A549 (cell line): ENCODE measurements at regions not wholly inside any gene's neighbourhood (a gene's known extent, or its start where the extent isn't known, plus 50 kb on each side); places are given as distances from the start of the nearest gene placed in this dataset.

Experiments used
- ATAC-seq, 2 experiments: fragments of 200-7000 bp in 1 of 2; fragments of >200 bp in 1 of 2; cut with Nextera tagmentation in 1 of 2; cut with Tn5 transposase in 1 of 2; 3 replicates each; pipeline versions ENCODE4 v1.8.0 to v1.9.1; 2018 to 2020; ENCODE audit warnings: mild to moderate bottlenecking in 1 of 2, moderate library complexity in 1 of 2
- CTCF ChIA-PET: fragments of 300-600 bp; sonication (Branson Sonifier 250); formaldehyde crosslinking; extraction: SDS; loops from one replicate; lab custom pipeline; 2021; ENCODE audit warnings: antibody characterized with exemption, inconsistent platforms; lab: Yijun Ruan, JAX
- POLR2A ChIA-PET: fragments of 350-600 bp; formaldehyde crosslinking; extraction: SDS; loops from one replicate; lab custom pipeline; 2021; ENCODE audit warnings: antibody characterized with exemption, inconsistent platforms; lab: Yijun Ruan, JAX
- DNase-seq, 2 experiments: peaks; one replicate each; pipeline versions ENCODE4 v3.0.0 to v3.0.0-alpha.2; 2011 to 2016; ENCODE audit warnings: low read depth in 1 of 2, low spot score in 1 of 2
- FAIRE-seq: peaks from 2 replicates; lab custom pipeline; 2011; peaks lifted over from hg19 to GRCh38; lab: Jason Lieb, UNC
- H3K27ac ChIP-seq, 2 experiments: fragments of >200 bp; sonication (Bioruptor Twin); formaldehyde crosslinking; 3 replicates each; pipeline ENCODE4 v1.5.1; 2016 to 2017
- H3K4me1 ChIP-seq: fragments of >200 bp; sonication (Bioruptor Twin); formaldehyde crosslinking; 3 replicates; pipeline ENCODE4 v1.6.1; 2016
- H3K4me2 ChIP-seq: fragments of >200 bp; sonication (Bioruptor Twin); formaldehyde crosslinking; 3 replicates; pipeline ENCODE4 v1.6.1; 2016
- H3K4me3 ChIP-seq: fragments of >200 bp; sonication (Bioruptor Twin); formaldehyde crosslinking; 3 replicates; pipeline ENCODE4 v1.5.1; 2016
- H3K9me3 ChIP-seq: fragments of >200 bp; sonication (Bioruptor Twin); formaldehyde crosslinking; 3 replicates; pipeline ENCODE4 v1.6.1; 2016
- BCL3 ChIP-seq: fragments of >200 bp; sonication (Bioruptor Twin); formaldehyde crosslinking; IDR thresholded peaks from 3 replicates; pipeline ENCODE4 v1.6.1; 2016
- CBX2 ChIP-seq: fragments of 200-600 bp; sonication (generic); IDR thresholded peaks from 2 replicates; pipeline ENCODE4 v1.6.1; 2016; ENCODE audit warnings: low read depth, mild to moderate bottlenecking, borderline replicate concordance
- CEBPB ChIP-seq, 2 experiments: fragments of >200 bp in 1 of 2; sonication (Bioruptor Twin) in 1 of 2; formaldehyde crosslinking in 1 of 2; IDR thresholded peaks; 2 replicates each; pipeline ENCODE4 v1.6.1; 2012 to 2016
- CHD2 ChIP-seq: fragments of 150-350 bp; IDR thresholded peaks from 2 replicates; pipeline ENCODE4 v1.6.1; 2014; ENCODE audit warnings: low read length; ENCODE audit not compliant: partially characterized antibody
- CHD4 ChIP-seq: fragments of 200-600 bp; sonication (generic); IDR thresholded peaks from 2 replicates; pipeline ENCODE4 v1.6.1; 2016; ENCODE audit warnings: antibody characterized with exemption, mild to moderate bottlenecking, borderline replicate concordance
- EHMT2 ChIP-seq: fragments of 200-600 bp; sonication (generic); IDR thresholded peaks from 2 replicates; pipeline ENCODE4 v1.6.1; 2016; ENCODE audit warnings: antibody characterized with exemption, low read depth, mild to moderate bottlenecking, moderate library complexity
- EP300 ChIP-seq, 2 experiments: fragments of >200 bp; sonication (Bioruptor Twin); formaldehyde crosslinking; IDR thresholded peaks; 2 replicates in 1 of 2; 3 replicates in 1 of 2; pipeline ENCODE4 v1.6.1; 2016 to 2017
- ESRRA ChIP-seq: fragments of 150-350 bp; IDR thresholded peaks from 2 replicates; pipeline ENCODE4 v1.6.1; 2014; ENCODE audit warnings: mild to moderate bottlenecking, low read length, borderline replicate concordance
- GATA3 ChIP-seq: IDR thresholded peaks from 2 replicates; pipeline ENCODE4 v1.6.1; 2012; ENCODE audit warnings: borderline replicate concordance
- JUNB ChIP-seq: fragments of >200 bp; sonication (Bioruptor Twin); formaldehyde crosslinking; IDR thresholded peaks from 2 replicates; pipeline ENCODE4 v1.6.1; 2016
- KDM1A ChIP-seq: fragments of 200-600 bp; sonication (generic); IDR thresholded peaks from 2 replicates; pipeline ENCODE4 v1.6.1; 2016; ENCODE audit warnings: low read depth, mild to moderate bottlenecking
- KDM5A ChIP-seq: fragments of 200-600 bp; sonication (generic); IDR thresholded peaks from 2 replicates; pipeline ENCODE4 v1.6.1; 2016; ENCODE audit warnings: antibody characterized with exemption, mild to moderate bottlenecking
- MAFK ChIP-seq: fragments of 450-650 bp; IDR thresholded peaks from 2 replicates; pipeline ENCODE4 v1.6.1; 2014; ENCODE audit not compliant: partially characterized antibody
- MYC ChIP-seq: IDR thresholded peaks from 2 replicates; pipeline ENCODE4 v1.6.1; 2012; ENCODE audit warnings: mild to moderate bottlenecking, inconsistent platforms, low read length, improper control_type of control experiment, borderline replicate concordance
- NFE2L2 ChIP-seq: fragments of 150-350 bp; conservative IDR thresholded peaks from 2 replicates; pipeline ENCODE4 v1.6.1; 2014; ENCODE audit warnings: low read length
- NPAS2 ChIP-seq: fragments of 250-450 bp; sonication (Bioruptor Pico); IDR thresholded peaks from 2 replicates; pipeline ENCODE4 v1.8.0; 2022; ENCODE audit warnings: mild to moderate bottlenecking, moderate library complexity, borderline replicate concordance
- POLR2AphosphoS2 ChIP-seq: conservative IDR thresholded peaks from 2 replicates; pipeline ENCODE4 v1.6.1; 2012; ENCODE audit warnings: low read length, improper control_type of control experiment, inconsistent platforms
- RNF2 ChIP-seq: fragments of 200-600 bp; sonication (generic); IDR thresholded peaks from 2 replicates; pipeline ENCODE4 v1.6.1; 2016; ENCODE audit warnings: low read depth, mild to moderate bottlenecking, antibody characterized with exemption, moderate library complexity, borderline replicate concordance
- SREBF2 ChIP-seq: fragments of 450-650 bp; IDR thresholded peaks from 2 replicates; pipeline ENCODE4 v1.6.1; 2014; ENCODE audit warnings: mild to moderate bottlenecking, moderate library complexity
- TP53 ChIP-seq: fragments of 250-450 bp; sonication (Bioruptor Pico); IDR thresholded peaks from 2 replicates; pipeline ENCODE4 v1.5.0; 2021; ENCODE audit warnings: mild to moderate bottlenecking, moderate library complexity
- WGBS: methylation state at CpG from one replicate; pipeline ENCODE4 v1.1.6; 2017; ENCODE audit errors: missing lambda C conversion rate; 5-methylcytosine and 5-hydroxymethylcytosine counted together
- TF ChIP-seq, protein P1 (sequence below): fragments of 150-350 bp; IDR thresholded peaks from 2 replicates; pipeline ENCODE4 v1.6.1; 2014; ENCODE audit warnings: low read depth, mild to moderate bottlenecking, low read length
- TF ChIP-seq, protein P2 (sequence below): fragments of >200 bp; sonication (Bioruptor Twin); formaldehyde crosslinking; IDR thresholded peaks from 3 replicates; pipeline ENCODE4 v1.5.1; 2016
- TF ChIP-seq, protein P3 (sequence below): fragments of >200 bp; sonication (Bioruptor Twin); formaldehyde crosslinking; IDR thresholded peaks from 2 replicates; pipeline ENCODE4 v1.6.1; 2016
- TF ChIP-seq, protein P4 (sequence below): fragments of 250-450 bp; sonication (Bioruptor Pico); IDR thresholded peaks from 2 replicates; pipeline ENCODE4 v1.5.0; 2020; ENCODE audit warnings: low read depth, mild to moderate bottlenecking, moderate library complexity

DNA sequence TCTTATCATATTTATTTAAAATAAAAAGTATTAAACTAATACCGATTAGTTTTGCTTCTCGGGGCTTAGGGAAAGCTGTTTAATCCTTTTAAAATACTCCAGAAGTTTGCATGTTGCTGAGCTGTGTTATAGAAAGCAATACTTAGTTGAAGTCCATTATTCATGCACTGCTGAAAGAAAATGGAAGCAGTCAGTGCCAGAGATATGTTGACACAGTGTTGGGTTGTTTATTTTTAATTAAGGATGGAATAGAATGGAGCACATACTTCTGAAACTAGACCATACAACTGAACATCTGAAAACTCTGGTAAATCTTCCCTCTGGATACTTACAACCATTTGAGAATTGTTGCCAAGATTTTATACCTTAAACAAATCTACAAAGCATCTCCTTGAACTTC is 282.7 kb upstream of the CCDC179 start:
- no peak for FAIRE-seq
- TF ChIP-seq SREBF2 (no peak), TP53 (no peak), KDM5A (no peak), EHMT2 (no peak), GATA3 (no peak)
- CTCF ChIA-PET: no interaction called here
- WGBS: 0% methylated on average over 2 of the region's 2 CpGs
- H3K27ac ChIP-seq: no peak overlapping the region
- H3K4me3 ChIP-seq: no peak overlapping the region
- POLR2A ChIA-PET: no interaction called here
- no peaks in the 10 kb centered on the region for H3K4me1 ChIP-seq
- no peak for DNase-seq
- ATAC-seq: no peak
- H3K9me3 ChIP-seq: no peaks in the 10 kb centered on the region
- no peak overlapping the region for H3K4me2 ChIP-seq

- POLR2A ChIA-PET: no interaction called here
- no peak for ATAC-seq
Measured at GRCh38 chr11:23151819-23152218, 291.5 kb upstream of the CCDC179 start.

GRCh38 chr11:23155503-23155902 is 295.2 kb upstream of the CCDC179 start:
- 8% methylated on average over 1 of the region's 1 CpG for WGBS
- Histone ChIP-seq H3K4me3 (no peak overlapping the region), H3K9me3 (no peaks in the 10 kb centered on the region), H3K4me2 (no peak overlapping the region), H3K27ac (no peak overlapping the region), H3K4me1 (no peaks in the 10 kb centered on the region)
- POLR2A ChIA-PET: no interaction called here
- TF ChIP-seq MAFK (peak; percentile 13), CHD2 (no peak)
- ATAC-seq (no peak), FAIRE-seq (no peak), DNase-seq (no peak)
- CTCF ChIA-PET: no interaction called here

More at GRCh38 chr11:23151819-23152218, 291.5 kb upstream of the CCDC179 start:
- CTCF ChIA-PET: no interaction called here
- DNase-seq (no peak), FAIRE-seq (no peak)
- WGBS: 4% methylated on average over 2 of the region's 2 CpGs
- Histone ChIP-seq H3K27ac (no peak overlapping the region), H3K4me3 (no peak overlapping the region), H3K9me3 (no peaks in the 10 kb centered on the region), H3K4me2 (no peak overlapping the region), H3K4me1 (no peaks in the 10 kb centered on the region)
- no peak for TF ChIP-seq KDM1A
- no peak for TF ChIP-seq ESRRA
- no peak for TF ChIP-seq JUNB
- TF ChIP-seq POLR2AphosphoS2: no peak
- no peak for TF ChIP-seq MYC
- no peak for TF ChIP-seq CBX2

DNA sequence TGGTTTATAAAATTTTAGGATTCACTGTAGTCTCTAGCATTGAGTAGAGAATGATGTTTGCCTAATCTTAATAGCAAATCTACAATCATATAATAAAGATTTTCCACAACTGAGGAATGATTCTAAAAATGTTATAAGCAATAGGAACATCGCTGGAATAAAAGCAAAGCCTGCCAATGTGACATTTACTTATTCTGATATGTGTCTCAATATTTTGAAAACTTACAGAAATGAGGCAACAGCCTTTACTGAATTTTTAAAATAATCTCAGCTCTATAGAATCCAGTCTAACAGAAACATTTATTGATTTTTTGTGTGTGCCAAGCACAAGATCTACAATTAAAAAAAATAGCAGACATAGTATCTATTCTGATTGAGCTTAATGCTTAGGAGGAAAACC is 303.7 kb upstream of the CCDC179 start:
- WGBS: 3% methylated on average over 1 of the region's 1 CpG
- Histone ChIP-seq H3K4me1 (no peaks in the 10 kb centered on the region), H3K27ac (no peak overlapping the region), H3K4me3 (no peak overlapping the region), H3K9me3 (no peaks in the 10 kb centered on the region), H3K4me2 (no peak overlapping the region)
- ChIA-PET CTCF (no interaction called here), POLR2A (no interaction called here)
- ATAC-seq (no peak), FAIRE-seq (no peak), DNase-seq (no peak)
- no peak for TF ChIP-seq CHD2

GRCh38 chr11:23166376-23166775 is 306.1 kb upstream of the CCDC179 start:
- 89% methylated on average over 1 of the region's 1 CpG for WGBS
- CTCF ChIA-PET: no interaction called here
- ATAC-seq: no peak
- Histone ChIP-seq H3K4me3 (no peak overlapping the region), H3K4me1 (no peaks in the 10 kb centered on the region), H3K4me2 (no peak overlapping the region), H3K27ac (no peak overlapping the region), H3K9me3 (no peaks in the 10 kb centered on the region)
- POLR2A ChIA-PET: no interaction called here
- FAIRE-seq: no peak
- no peak for DNase-seq
- TF ChIP-seq, protein P1, sequence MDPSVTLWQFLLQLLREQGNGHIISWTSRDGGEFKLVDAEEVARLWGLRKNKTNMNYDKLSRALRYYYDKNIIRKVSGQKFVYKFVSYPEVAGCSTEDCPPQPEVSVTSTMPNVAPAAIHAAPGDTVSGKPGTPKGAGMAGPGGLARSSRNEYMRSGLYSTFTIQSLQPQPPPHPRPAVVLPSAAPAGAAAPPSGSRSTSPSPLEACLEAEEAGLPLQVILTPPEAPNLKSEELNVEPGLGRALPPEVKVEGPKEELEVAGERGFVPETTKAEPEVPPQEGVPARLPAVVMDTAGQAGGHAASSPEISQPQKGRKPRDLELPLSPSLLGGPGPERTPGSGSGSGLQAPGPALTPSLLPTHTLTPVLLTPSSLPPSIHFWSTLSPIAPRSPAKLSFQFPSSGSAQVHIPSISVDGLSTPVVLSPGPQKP: no peak
- TF ChIP-seq CEBPB (IDR thresholded peaks at IDR 0.05): no peak
- TF ChIP-seq POLR2AphosphoS2: no peak
- TF ChIP-seq KDM5A: no peak
- TF ChIP-seq EP300 (IDR thresholded peaks at IDR 0.05): no peak
- TF ChIP-seq CBX2: no peak
- no peak for TF ChIP-seq BCL3
- TF ChIP-seq CHD4: no peak
- TF ChIP-seq NFE2L2: no peak
- TF ChIP-seq, protein P2, sequence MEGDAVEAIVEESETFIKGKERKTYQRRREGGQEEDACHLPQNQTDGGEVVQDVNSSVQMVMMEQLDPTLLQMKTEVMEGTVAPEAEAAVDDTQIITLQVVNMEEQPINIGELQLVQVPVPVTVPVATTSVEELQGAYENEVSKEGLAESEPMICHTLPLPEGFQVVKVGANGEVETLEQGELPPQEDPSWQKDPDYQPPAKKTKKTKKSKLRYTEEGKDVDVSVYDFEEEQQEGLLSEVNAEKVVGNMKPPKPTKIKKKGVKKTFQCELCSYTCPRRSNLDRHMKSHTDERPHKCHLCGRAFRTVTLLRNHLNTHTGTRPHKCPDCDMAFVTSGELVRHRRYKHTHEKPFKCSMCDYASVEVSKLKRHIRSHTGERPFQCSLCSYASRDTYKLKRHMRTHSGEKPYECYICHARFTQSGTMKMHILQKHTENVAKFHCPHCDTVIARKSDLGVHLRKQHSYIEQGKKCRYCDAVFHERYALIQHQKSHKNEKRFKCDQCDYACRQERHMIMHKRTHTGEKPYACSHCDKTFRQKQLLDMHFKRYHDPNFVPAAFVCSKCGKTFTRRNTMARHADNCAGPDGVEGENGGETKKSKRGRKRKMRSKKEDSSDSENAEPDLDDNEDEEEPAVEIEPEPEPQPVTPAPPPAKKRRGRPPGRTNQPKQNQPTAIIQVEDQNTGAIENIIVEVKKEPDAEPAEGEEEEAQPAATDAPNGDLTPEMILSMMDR: no peak
- TF ChIP-seq RNF2: no peak
- TF ChIP-seq, protein P3, sequence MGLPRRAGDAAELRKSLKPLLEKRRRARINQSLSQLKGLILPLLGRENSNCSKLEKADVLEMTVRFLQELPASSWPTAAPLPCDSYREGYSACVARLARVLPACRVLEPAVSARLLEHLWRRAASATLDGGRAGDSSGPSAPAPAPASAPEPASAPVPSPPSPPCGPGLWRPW: no peak
- TF ChIP-seq NPAS2 (CRISPR knock-in tag): no peak
- TF ChIP-seq, protein P4, sequence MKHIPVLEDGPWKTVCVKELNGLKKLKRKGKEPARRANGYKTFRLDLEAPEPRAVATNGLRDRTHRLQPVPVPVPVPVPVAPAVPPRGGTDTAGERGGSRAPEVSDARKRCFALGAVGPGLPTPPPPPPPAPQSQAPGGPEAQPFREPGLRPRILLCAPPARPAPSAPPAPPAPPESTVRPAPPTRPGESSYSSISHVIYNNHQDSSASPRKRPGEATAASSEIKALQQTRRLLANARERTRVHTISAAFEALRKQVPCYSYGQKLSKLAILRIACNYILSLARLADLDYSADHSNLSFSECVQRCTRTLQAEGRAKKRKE (CRISPR knock-in tag): no peak
